Astrocyte (in vitro differentiated cells and primary cell): ENCODE measurements at regions not wholly inside any gene's neighbourhood (a gene's known extent, or its start where the extent isn't known, plus 50 kb on each side); places are given as distances from the start of the nearest gene placed in this dataset.

ENCODE experiments used
- DNase-seq: peaks from one replicate; pipeline ENCODE4 v3.0.0-alpha.2; 2010; ENCODE audit warnings: low read depth
- FAIRE-seq: peaks from 2 replicates; lab custom pipeline; 2011; peaks lifted over from hg19 to GRCh38; lab: Jason Lieb, UNC
- H2AFZ ChIP-seq: 2 replicates; pipeline ENCODE4 v1.6.0; 2012; ENCODE audit warnings: low read depth, low read length, inconsistent platforms
- H3K27ac ChIP-seq: 2 replicates; pipeline ENCODE4 v1.5.1; 2011; ENCODE audit warnings: low read depth, low read length, inconsistent platforms
- H3K27me3 ChIP-seq: 2 replicates; pipeline ENCODE4 v1.6.0; 2011; ENCODE audit warnings: low read length, inconsistent platforms; ENCODE audit not compliant: insufficient read depth
- H3K36me3 ChIP-seq: 2 replicates; pipeline ENCODE4 v1.5.1; 2011; ENCODE audit warnings: low read length, inconsistent platforms; ENCODE audit not compliant: insufficient read depth
- H3K4me1 ChIP-seq: 2 replicates; pipeline ENCODE4 v1.5.1; 2011; ENCODE audit warnings: low read length, inconsistent platforms; ENCODE audit not compliant: insufficient read depth
- H3K4me2 ChIP-seq: 2 replicates; pipeline ENCODE4 v1.6.0; 2012; ENCODE audit warnings: low read length, inconsistent platforms
- H3K4me3 ChIP-seq: 2 replicates; pipeline ENCODE4 v1.5.1; 2011; ENCODE audit warnings: low read depth, mild to moderate bottlenecking, low read length, inconsistent platforms; ENCODE audit not compliant: insufficient read depth
- H3K79me2 ChIP-seq: 2 replicates; pipeline ENCODE4 v1.6.0; 2012; ENCODE audit warnings: mild to moderate bottlenecking, low read length, inconsistent platforms; ENCODE audit not compliant: insufficient read depth
- H3K9ac ChIP-seq: 2 replicates; pipeline ENCODE4 v1.6.0; 2012; ENCODE audit warnings: mild to moderate bottlenecking, low read length, inconsistent platforms
- H3K9me3 ChIP-seq: 2 replicates; pipeline ENCODE4 v1.5.1; 2012; ENCODE audit warnings: low read depth, mild to moderate bottlenecking, low read length, inconsistent platforms; ENCODE audit not compliant: insufficient read depth
- H4K20me1 ChIP-seq: 2 replicates; pipeline ENCODE4 v1.6.0; 2012; ENCODE audit warnings: low read length, inconsistent platforms; ENCODE audit not compliant: insufficient read depth
- H3K27ac Mint-ChIP-seq: one replicate; pipeline ENCODE4 v1.8.0; 2021; ENCODE audit warnings: mild to moderate bottlenecking, mixed read lengths; ENCODE audit not compliant: unreplicated experiment
- H3K27me3 Mint-ChIP-seq: one replicate; pipeline ENCODE4 v1.8.0; 2021; ENCODE audit warnings: low read depth, mixed read lengths; ENCODE audit not compliant: unreplicated experiment
- H3K36me3 Mint-ChIP-seq: one replicate; pipeline ENCODE4 v1.8.0; 2021; ENCODE audit warnings: low read depth, mixed read lengths; ENCODE audit not compliant: unreplicated experiment
- H3K4me1 Mint-ChIP-seq: one replicate; pipeline ENCODE4 v1.8.0; 2021; ENCODE audit warnings: low read depth, mixed read lengths; ENCODE audit not compliant: unreplicated experiment
- H3K4me3 Mint-ChIP-seq: one replicate; pipeline ENCODE4 v1.8.0; 2021; ENCODE audit warnings: mild to moderate bottlenecking, moderate library complexity, mixed read lengths; ENCODE audit not compliant: unreplicated experiment
- H3K9me3 Mint-ChIP-seq: one replicate; pipeline ENCODE4 v1.8.0; 2021; ENCODE audit warnings: mild to moderate bottlenecking, mixed read lengths; ENCODE audit not compliant: unreplicated experiment
- EZH2 ChIP-seq: IDR thresholded peaks from 2 replicates; pipeline ENCODE4 v1.6.1; 2012; ENCODE audit warnings: mild to moderate bottlenecking, low read length, inconsistent platforms; ENCODE audit not compliant: insufficient read depth
- TF ChIP-seq, protein P1 (sequence below): IDR thresholded peaks from 2 replicates; pipeline ENCODE4 v1.5.1; 2011; ENCODE audit warnings: low read depth, mild to moderate bottlenecking, inconsistent platforms, low read length, moderate library complexity; ENCODE audit not compliant: insufficient read depth

DNA sequence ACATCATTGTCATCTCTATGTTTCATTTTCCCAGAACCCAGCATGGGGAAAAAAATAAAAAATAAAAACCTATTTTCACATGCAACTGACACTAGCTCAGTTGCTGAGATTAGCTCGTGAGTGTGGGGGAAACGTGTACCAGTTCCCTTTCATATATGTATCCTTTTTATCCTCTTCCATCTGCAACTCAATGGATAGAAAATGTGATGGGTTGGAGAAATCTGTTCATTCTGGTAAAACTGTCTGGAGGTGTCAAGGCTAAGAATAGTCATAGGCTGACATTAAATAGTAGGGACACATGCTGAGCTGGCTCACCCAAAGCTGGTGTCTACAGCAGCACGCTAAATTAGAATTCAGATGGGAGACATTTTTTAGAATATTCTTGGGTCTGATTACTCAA is 519.3 kb downstream of the ELAVL2 start:
- FAIRE-seq: no peak
- H3K4me2 ChIP-seq: no peak overlapping the region
- no peaks in the 10 kb centered on the region for H3K36me3 ChIP-seq
- TF ChIP-seq, protein P1, sequence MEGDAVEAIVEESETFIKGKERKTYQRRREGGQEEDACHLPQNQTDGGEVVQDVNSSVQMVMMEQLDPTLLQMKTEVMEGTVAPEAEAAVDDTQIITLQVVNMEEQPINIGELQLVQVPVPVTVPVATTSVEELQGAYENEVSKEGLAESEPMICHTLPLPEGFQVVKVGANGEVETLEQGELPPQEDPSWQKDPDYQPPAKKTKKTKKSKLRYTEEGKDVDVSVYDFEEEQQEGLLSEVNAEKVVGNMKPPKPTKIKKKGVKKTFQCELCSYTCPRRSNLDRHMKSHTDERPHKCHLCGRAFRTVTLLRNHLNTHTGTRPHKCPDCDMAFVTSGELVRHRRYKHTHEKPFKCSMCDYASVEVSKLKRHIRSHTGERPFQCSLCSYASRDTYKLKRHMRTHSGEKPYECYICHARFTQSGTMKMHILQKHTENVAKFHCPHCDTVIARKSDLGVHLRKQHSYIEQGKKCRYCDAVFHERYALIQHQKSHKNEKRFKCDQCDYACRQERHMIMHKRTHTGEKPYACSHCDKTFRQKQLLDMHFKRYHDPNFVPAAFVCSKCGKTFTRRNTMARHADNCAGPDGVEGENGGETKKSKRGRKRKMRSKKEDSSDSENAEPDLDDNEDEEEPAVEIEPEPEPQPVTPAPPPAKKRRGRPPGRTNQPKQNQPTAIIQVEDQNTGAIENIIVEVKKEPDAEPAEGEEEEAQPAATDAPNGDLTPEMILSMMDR: no peak
- TF ChIP-seq EZH2: no peak
- no peak overlapping the region for H3K9ac ChIP-seq
- H3K79me2 ChIP-seq: no peaks in the 10 kb centered on the region
- Mint-ChIP-seq H3K27ac (no peak overlapping the region), H3K4me3 (no peak overlapping the region), H3K27me3 (no peaks in the 10 kb centered on the region), H3K4me1 (peaks cover 3% of the 10 kb centered on the region), H3K36me3 (no peaks in the 10 kb centered on the region), H3K9me3 (no peaks in the 10 kb centered on the region)
- no peak overlapping the region for H3K27ac ChIP-seq
- no peaks in the 10 kb centered on the region for H3K4me1 ChIP-seq
- H3K27me3 ChIP-seq: no peaks in the 10 kb centered on the region
- DNase-seq: no peak
- no peaks in the 10 kb centered on the region for H3K9me3 ChIP-seq
- H4K20me1 ChIP-seq: no peaks in the 10 kb centered on the region
- no peak overlapping the region for H3K4me3 ChIP-seq
- no peak overlapping the region for H2AFZ ChIP-seq

DNA sequence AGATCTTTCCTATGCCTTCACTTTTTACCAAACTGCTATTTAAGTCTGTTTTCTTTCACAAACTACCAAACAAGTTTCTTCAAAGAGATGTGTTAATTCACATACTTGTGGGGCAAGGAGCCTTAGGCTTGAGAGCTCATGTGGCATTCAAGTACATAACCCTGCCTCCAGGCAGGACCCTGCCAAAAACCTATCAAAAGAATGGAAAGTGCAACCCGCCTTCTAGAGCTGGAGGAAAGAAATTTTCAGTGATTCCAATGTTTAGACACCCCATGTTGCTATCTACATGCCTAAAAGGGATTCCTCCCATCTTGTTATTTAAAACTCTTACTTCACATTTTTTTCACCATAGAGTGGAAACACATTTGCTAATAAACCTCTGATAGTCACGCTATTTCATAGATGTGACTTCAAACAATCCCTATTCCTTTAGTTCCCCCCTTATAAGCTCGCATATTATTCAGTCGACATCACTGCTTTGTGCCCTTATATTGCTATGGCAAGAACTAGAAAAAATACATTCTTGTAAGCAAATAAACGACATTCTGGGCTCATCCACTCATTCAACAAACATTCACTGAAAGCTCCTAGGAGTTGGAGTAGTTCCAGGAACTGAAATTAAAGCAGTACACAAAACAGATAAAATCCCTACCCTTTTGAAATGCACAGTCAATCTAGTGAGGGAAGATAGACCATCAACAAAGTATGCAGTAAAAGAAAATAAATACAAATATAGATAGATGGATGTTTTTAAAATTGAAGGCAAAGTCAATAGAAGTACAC is 518.1 kb downstream of the ELAVL2 start:
- DNase-seq: no peak
- no peaks in the 10 kb centered on the region for H3K79me2 ChIP-seq
- Mint-ChIP-seq H3K9me3 (no peaks in the 10 kb centered on the region), H3K4me1 (no peaks in the 10 kb centered on the region), H3K27me3 (no peaks in the 10 kb centered on the region), H3K36me3 (no peaks in the 10 kb centered on the region), H3K27ac (no peak overlapping the region), H3K4me3 (no peak overlapping the region)
- H3K4me2 ChIP-seq: no peak overlapping the region
- H3K9ac ChIP-seq: no peak overlapping the region
- H3K36me3 ChIP-seq: no peaks in the 10 kb centered on the region
- no peak for FAIRE-seq
- H2AFZ ChIP-seq: no peak overlapping the region
- no peak overlapping the region for H3K4me3 ChIP-seq
- no peaks in the 10 kb centered on the region for H3K27me3 ChIP-seq
- H4K20me1 ChIP-seq: no peaks in the 10 kb centered on the region
- H3K4me1 ChIP-seq: no peaks in the 10 kb centered on the region
- H3K9me3 ChIP-seq: no peaks in the 10 kb centered on the region
- TF ChIP-seq, protein P1: no peak
- TF ChIP-seq EZH2: no peak
- H3K27ac ChIP-seq: no peak overlapping the region

DNA sequence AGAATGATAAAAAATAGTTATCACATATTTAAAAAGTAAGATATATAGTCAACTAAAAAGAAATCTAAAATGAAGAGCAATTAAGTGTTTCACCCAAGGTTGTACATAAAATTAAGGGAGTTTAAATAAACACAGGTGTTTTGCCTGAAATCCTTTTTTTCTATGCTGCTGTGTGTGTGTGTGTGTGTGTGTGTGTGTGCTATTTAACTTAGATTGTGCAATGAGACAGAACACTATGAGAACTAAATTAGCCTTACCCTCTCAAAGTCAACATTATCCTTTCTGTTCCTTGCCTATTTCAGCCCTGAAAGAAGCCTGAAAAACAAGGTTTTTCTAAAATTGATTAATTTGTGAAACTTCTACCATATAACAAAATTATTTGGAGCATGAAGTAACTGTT is 516.2 kb downstream of the ELAVL2 start:
- Histone ChIP-seq H3K36me3 (no peaks in the 10 kb centered on the region), H3K79me2 (no peaks in the 10 kb centered on the region), H3K4me3 (no peak overlapping the region), H3K27me3 (no peaks in the 10 kb centered on the region), H4K20me1 (no peaks in the 10 kb centered on the region), H3K9ac (no peak overlapping the region), H2AFZ (no peak overlapping the region), H3K4me1 (no peaks in the 10 kb centered on the region), H3K27ac (no peak overlapping the region), H3K9me3 (no peaks in the 10 kb centered on the region), H3K4me2 (no peak overlapping the region)
- Mint-ChIP-seq H3K9me3 (no peaks in the 10 kb centered on the region), H3K27ac (no peak overlapping the region), H3K27me3 (no peaks in the 10 kb centered on the region), H3K4me3 (no peak overlapping the region), H3K36me3 (no peaks in the 10 kb centered on the region), H3K4me1 (no peaks in the 10 kb centered on the region)
- no peak for TF ChIP-seq EZH2
- TF ChIP-seq, protein P1: no peak
- DNase-seq (no peak), FAIRE-seq (no peak)
